GM12874 (cell line): ENCODE measurements at regions not wholly inside any gene's neighbourhood (a gene's known extent, or its start where the extent isn't known, plus 50 kb on each side); places are given as distances from the start of the nearest gene placed in this dataset.

Experiments used
- CTCF ChIP-seq: IDR thresholded peaks from 2 replicates; pipeline ENCODE4 v1.5.1; 2011; ENCODE audit warnings: low read depth, mild to moderate bottlenecking, control low read depth, low read length, moderate library complexity; ENCODE audit not compliant: insufficient read depth

- no peak for TF ChIP-seq CTCF
These were observed 439.3 kb upstream of the ARPP21 start for GRCh38 chr3:35200056-35200455.

- TF ChIP-seq CTCF, result no peak
These were observed 438.1 kb upstream of the ARPP21 start for GRCh38 chr3:35201211-35201610.

GRCh38 chr3:35215525-35216500 is 423.5 kb upstream of the ARPP21 start:
- no peak for TF ChIP-seq CTCF

- TF ChIP-seq CTCF, result no peak
These were observed 422.6 kb upstream of the ARPP21 start for GRCh38 chr3:35216501-35217266.

GRCh38 chr3:35223632-35224394 is 415.5 kb upstream of the ARPP21 start:
- no peak for TF ChIP-seq CTCF

GRCh38 chr3:35224565-35225295 is 414.6 kb upstream of the ARPP21 start:
- no peak for TF ChIP-seq CTCF
